Caco-2 (cell line): ENCODE measurements at regions not wholly inside any gene's neighbourhood (a gene's known extent, or its start where the extent isn't known, plus 50 kb on each side); places are given as distances from the start of the nearest gene placed in this dataset.
"Not testable (repeated sequence)": the region's sequence is repeated elsewhere in the genome, so short reads cannot be mapped to it uniquely, and the experiment has no call there.

ENCODE experiments used
- BruUV-seq: library from RNA; stranded (reverse); fragments of 400-500 nt; replicated peaks from 2 replicates; lab custom pipeline; 2021; lab: Mats Ljungman, UMichigan
- CTCF ChIA-PET: fragments of 300-600 bp; sonication (Branson Sonifier 250); formaldehyde crosslinking; loops from one replicate; lab custom pipeline; 2022; ENCODE audit warnings: antibody characterized with exemption; lab: Charles Lee
- POLR2A ChIA-PET: fragments of 300-600 bp; sonication (Branson Sonifier 250); formaldehyde crosslinking; loops from one replicate; lab custom pipeline; 2022; ENCODE audit warnings: antibody characterized with exemption; lab: Charles Lee
- DNase-seq, 2 experiments: peaks; one replicate each; pipeline versions ENCODE4 v3.0.0 to v3.0.0-alpha.2; 2020 to 2022
- H3K27me3 ChIP-seq: replicated peaks from 2 replicates; pipeline ENCODE4 v1.6.0; 2011; ENCODE audit warnings: low read length; ENCODE audit not compliant: control insufficient read depth, insufficient read depth
- H3K36me3 ChIP-seq: 2 replicates; pipeline ENCODE4 v1.5.1; 2011; ENCODE audit warnings: low read length; ENCODE audit not compliant: control insufficient read depth, insufficient read depth
- H3K4me1 ChIP-seq: fragments of 250-450 bp; sonication (Bioruptor Pico); 2 replicates; pipeline ENCODE4 v1.5.1; 2020; ENCODE audit warnings: mild to moderate bottlenecking
- H3K4me3 ChIP-seq: 2 replicates; pipeline ENCODE4 v1.5.1; 2011; ENCODE audit warnings: low read depth, mild to moderate bottlenecking, control low read depth, low read length
- H3K9me3 ChIP-seq: fragments of 250-450 bp; sonication (Bioruptor Pico); 2 replicates; pipeline ENCODE4 v1.5.1; 2020; ENCODE audit warnings: mild to moderate bottlenecking, moderate library complexity
- H3K27ac Mint-ChIP-seq: one replicate; pipeline ENCODE4 v1.8.0; 2022; ENCODE audit warnings: mixed read lengths; ENCODE audit not compliant: unreplicated experiment
- H3K27me3 Mint-ChIP-seq: one replicate; pipeline ENCODE4 v1.8.0; 2022; ENCODE audit warnings: mixed read lengths; ENCODE audit not compliant: insufficient read depth, unreplicated experiment
- H3K36me3 Mint-ChIP-seq: one replicate; pipeline ENCODE4 v1.8.0; 2022; ENCODE audit warnings: mild to moderate bottlenecking, mixed read lengths; ENCODE audit not compliant: insufficient read depth, unreplicated experiment
- H3K4me1 Mint-ChIP-seq: one replicate; pipeline ENCODE4 v1.8.0; 2022; ENCODE audit warnings: low read depth, mixed read lengths; ENCODE audit not compliant: unreplicated experiment
- H3K4me3 Mint-ChIP-seq: one replicate; pipeline ENCODE4 v1.8.0; 2022; ENCODE audit warnings: mild to moderate bottlenecking, moderate library complexity, mixed read lengths; ENCODE audit not compliant: unreplicated experiment
- H3K9me3 Mint-ChIP-seq: one replicate; pipeline ENCODE4 v1.8.0; 2022; ENCODE audit warnings: mixed read lengths; ENCODE audit not compliant: unreplicated experiment
- intact Hi-C: fragments of 100-400 bp; cut with micrococcal nuclease; formaldehyde crosslinking; loops from one replicate; pipeline ENCODE4 v1.10.0; 2022; ENCODE audit not compliant: unreplicated experiment
- TF ChIP-seq, protein P1 (sequence below), 2 experiments: fragments of 200-600 bp in 1 of 2; IDR thresholded peaks; 1 replicate in 1 of 2; 2 replicates in 1 of 2; pipeline versions ENCODE4 v1.5.1 to v1.8.0; 2011 to 2022; ENCODE audit warnings: antibody characterized with exemption in 1 of 2, control low read depth in 1 of 2, inconsistent platforms in 1 of 2, low read depth in 1 of 2, low read length in 1 of 2, mild to moderate bottlenecking in 1 of 2, moderate library complexity in 1 of 2; ENCODE audit not compliant: insufficient read depth in 1 of 2, severe bottlenecking in 1 of 2, unreplicated experiment in 1 of 2

DNA sequence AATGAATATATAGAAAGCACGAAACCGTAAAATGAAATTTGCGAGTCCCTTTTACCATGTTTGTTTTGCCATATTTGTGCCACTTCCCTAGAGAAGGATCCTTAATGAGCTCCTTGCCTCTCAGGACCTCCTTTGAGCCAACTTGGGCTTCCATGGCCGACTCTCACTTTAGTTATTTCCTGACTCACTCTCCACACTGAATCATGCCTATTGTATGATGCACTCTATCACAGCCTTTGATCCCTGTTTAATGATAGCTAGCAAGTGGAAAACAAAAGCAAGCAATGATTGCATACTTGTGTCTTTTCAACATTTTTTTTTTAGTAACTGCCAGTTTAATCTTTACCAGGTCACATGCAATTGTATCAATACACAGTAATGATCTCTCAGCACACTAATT, 153.2 kb downstream of the CCER1 start:
- H3K27me3 ChIP-seq = no peaks in the 10 kb centered on the region
- TF ChIP-seq, protein P1, sequence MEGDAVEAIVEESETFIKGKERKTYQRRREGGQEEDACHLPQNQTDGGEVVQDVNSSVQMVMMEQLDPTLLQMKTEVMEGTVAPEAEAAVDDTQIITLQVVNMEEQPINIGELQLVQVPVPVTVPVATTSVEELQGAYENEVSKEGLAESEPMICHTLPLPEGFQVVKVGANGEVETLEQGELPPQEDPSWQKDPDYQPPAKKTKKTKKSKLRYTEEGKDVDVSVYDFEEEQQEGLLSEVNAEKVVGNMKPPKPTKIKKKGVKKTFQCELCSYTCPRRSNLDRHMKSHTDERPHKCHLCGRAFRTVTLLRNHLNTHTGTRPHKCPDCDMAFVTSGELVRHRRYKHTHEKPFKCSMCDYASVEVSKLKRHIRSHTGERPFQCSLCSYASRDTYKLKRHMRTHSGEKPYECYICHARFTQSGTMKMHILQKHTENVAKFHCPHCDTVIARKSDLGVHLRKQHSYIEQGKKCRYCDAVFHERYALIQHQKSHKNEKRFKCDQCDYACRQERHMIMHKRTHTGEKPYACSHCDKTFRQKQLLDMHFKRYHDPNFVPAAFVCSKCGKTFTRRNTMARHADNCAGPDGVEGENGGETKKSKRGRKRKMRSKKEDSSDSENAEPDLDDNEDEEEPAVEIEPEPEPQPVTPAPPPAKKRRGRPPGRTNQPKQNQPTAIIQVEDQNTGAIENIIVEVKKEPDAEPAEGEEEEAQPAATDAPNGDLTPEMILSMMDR (IDR thresholded peaks at IDR 0.05; ENCODE audit: insufficient read depth in 1 of 2, low read depth in 1 of 2, low read length in 1 of 2, severe bottlenecking in 1 of 2, unreplicated experiment in 1 of 2) = no peak
- Mint-ChIP-seq H3K27me3 (no peaks in the 10 kb centered on the region), H3K4me1 (no peaks in the 10 kb centered on the region), H3K36me3 (no peaks in the 10 kb centered on the region), H3K27ac (no peak overlapping the region), H3K4me3 (no peak overlapping the region), H3K9me3 (no peaks in the 10 kb centered on the region)
- no peaks in the 10 kb centered on the region for H3K9me3 ChIP-seq
- H3K4me1 ChIP-seq = no peaks in the 10 kb centered on the region
- no peak for DNase-seq
- ChIA-PET POLR2A (no interaction called here), CTCF (no interaction called here)
- H3K4me3 ChIP-seq = no peak overlapping the region
- intact Hi-C loops = no loop called here
- BruUV-seq = no TSS peak
- H3K36me3 ChIP-seq = no peaks in the 10 kb centered on the region

DNA sequence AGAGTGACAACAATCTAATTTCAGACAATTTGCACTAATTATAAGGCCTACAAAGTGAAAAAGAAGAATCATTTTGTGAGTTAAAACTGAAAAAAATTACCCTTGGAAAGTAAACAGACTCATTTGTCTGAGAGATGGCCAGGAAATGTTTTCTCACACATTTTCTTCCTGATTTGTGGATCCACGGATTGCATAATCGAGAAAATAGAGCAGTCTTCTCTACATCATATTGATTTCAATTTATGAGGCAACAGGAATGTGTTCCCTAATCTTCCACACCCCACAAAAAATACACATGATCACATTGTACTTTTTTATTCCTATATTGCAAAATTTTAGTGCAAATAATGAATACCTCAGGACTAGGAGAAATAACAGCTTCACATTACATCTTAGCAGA, 160.8 kb downstream of the CCER1 start:
- ChIA-PET POLR2A (no interaction called here), CTCF (no interaction called here)
- no peak overlapping the region for H3K27ac Mint-ChIP-seq
- TF ChIP-seq, protein P1 (IDR thresholded peaks at IDR 0.05; ENCODE audit: insufficient read depth in 1 of 2, low read depth in 1 of 2, low read length in 1 of 2, severe bottlenecking in 1 of 2, unreplicated experiment in 1 of 2) = no peak
- Histone ChIP-seq H3K4me3 (no peak overlapping the region), H3K36me3 (no peaks in the 10 kb centered on the region), H3K27me3 (no peaks in the 10 kb centered on the region), H3K4me1 (no peaks in the 10 kb centered on the region), H3K9me3 (no peaks in the 10 kb centered on the region)
- H3K4me1 Mint-ChIP-seq = no peaks in the 10 kb centered on the region
- H3K4me3 Mint-ChIP-seq = no peak overlapping the region
- no peak for DNase-seq
- BruUV-seq = no TSS peak
- no peaks in the 10 kb centered on the region for H3K27me3 Mint-ChIP-seq
- H3K9me3 Mint-ChIP-seq = no peaks in the 10 kb centered on the region
- no peaks in the 10 kb centered on the region for H3K36me3 Mint-ChIP-seq
- intact Hi-C loops = no loop called here

GRCh38 chr12:90792718-90793117, 162.3 kb downstream of the CCER1 start:
- H3K4me1 Mint-ChIP-seq, H3K36me3 Mint-ChIP-seq, intact Hi-C loops, BruUV-seq, DNase-seq, H3K9me3 Mint-ChIP-seq, H3K4me1 ChIP-seq, H3K36me3 ChIP-seq, CTCF ChIA-PET, POLR2A ChIA-PET, H3K27me3 ChIP-seq, H3K9me3 ChIP-seq, H3K4me3 ChIP-seq, H3K27ac Mint-ChIP-seq, H3K4me3 Mint-ChIP-seq, H3K27me3 Mint-ChIP-seq: not testable (repeated sequence)

GRCh38 chr12:90791445-90791844, 163.5 kb downstream of the CCER1 start:
- Histone ChIP-seq H3K4me1 (no peaks in the 10 kb centered on the region), H3K4me3 (no peak overlapping the region), H3K36me3 (no peaks in the 10 kb centered on the region), H3K9me3 (no peaks in the 10 kb centered on the region), H3K27me3 (no peaks in the 10 kb centered on the region)
- no peaks in the 10 kb centered on the region for H3K4me1 Mint-ChIP-seq
- ChIA-PET CTCF (no interaction called here), POLR2A (no interaction called here)
- no peaks in the 10 kb centered on the region for H3K27me3 Mint-ChIP-seq
- TF ChIP-seq, protein P1 (IDR thresholded peaks at IDR 0.05; ENCODE audit: insufficient read depth in 1 of 2, low read depth in 1 of 2, low read length in 1 of 2, severe bottlenecking in 1 of 2, unreplicated experiment in 1 of 2) = no peak
- no TSS peak for BruUV-seq
- no peak overlapping the region for H3K4me3 Mint-ChIP-seq
- H3K36me3 Mint-ChIP-seq = no peaks in the 10 kb centered on the region
- intact Hi-C loops = no loop called here
- H3K9me3 Mint-ChIP-seq = no peaks in the 10 kb centered on the region
- no peak overlapping the region for H3K27ac Mint-ChIP-seq
- no peak for DNase-seq
